ENCODE measurements at regions not wholly inside any gene's neighbourhood (a gene's known extent, or its start where the extent isn't known, plus 50 kb on each side); places are given as distances from the start of the nearest gene placed in this dataset.

- H3K27ac Mint-ChIP-seq (ENCODE audit: unreplicated experiment), result no peak overlapping the region
- H3K36me3 Mint-ChIP-seq (ENCODE audit: low read depth), result peaks cover 3% of the 10 kb centered on the region
Observed at GRCh38 chr9:79452265-79452664, 119.5 kb upstream of the TLE4 start.

GRCh38 chr9:79461712-79462111, 110.1 kb upstream of the TLE4 start:
- H3K36me3 Mint-ChIP-seq (ENCODE audit: low read depth), result no peaks in the 10 kb centered on the region
- no peak for TF ChIP-seq CTCF (conservative IDR thresholded peaks at IDR 0.05)
- H3K27ac Mint-ChIP-seq (ENCODE audit: unreplicated experiment), result no peak overlapping the region
- no peaks in the 10 kb centered on the region for H3K27me3 Mint-ChIP-seq (ENCODE audit: low read depth)
- H3K4me1 Mint-ChIP-seq, result no peaks in the 10 kb centered on the region
- no peak for DNase-seq (ENCODE audit: low read depth, low spot score)
- peaks cover 2% of the 10 kb centered on the region for H3K9me3 Mint-ChIP-seq
- H3K4me3 Mint-ChIP-seq, result no peak overlapping the region

More at GRCh38 chr9:79452265-79452664, 119.5 kb upstream of the TLE4 start:
- H3K4me3 Mint-ChIP-seq, result no peak overlapping the region
- H3K4me1 Mint-ChIP-seq, result peaks cover 11% of the 10 kb centered on the region
- no peak for DNase-seq (ENCODE audit: low read depth, low spot score)
- peaks cover 8% of the 10 kb centered on the region for H3K9me3 Mint-ChIP-seq
- no peaks in the 10 kb centered on the region for H3K27me3 Mint-ChIP-seq (ENCODE audit: low read depth)
- TF ChIP-seq CTCF (conservative IDR thresholded peaks at IDR 0.05), result no peak

GRCh38 chr9:79465156-79465555, 106.6 kb upstream of the TLE4 start:
- Mint-ChIP-seq H3K36me3 (ENCODE audit: low read depth) (no peaks in the 10 kb centered on the region), H3K27ac (ENCODE audit: unreplicated experiment) (no peak overlapping the region), H3K27me3 (ENCODE audit: low read depth) (no peaks in the 10 kb centered on the region), H3K4me1 (no peaks in the 10 kb centered on the region), H3K4me3 (no peak overlapping the region), H3K9me3 (no peaks in the 10 kb centered on the region)
- TF ChIP-seq CTCF (conservative IDR thresholded peaks at IDR 0.05), result no peak
- no peak for DNase-seq (ENCODE audit: low read depth, low spot score)

GRCh38 chr9:79469164-79469563, 102.6 kb upstream of the TLE4 start:
- Mint-ChIP-seq H3K27me3 (ENCODE audit: low read depth) (no peaks in the 10 kb centered on the region), H3K27ac (ENCODE audit: unreplicated experiment) (no peak overlapping the region), H3K4me1 (no peaks in the 10 kb centered on the region), H3K36me3 (ENCODE audit: low read depth) (no peaks in the 10 kb centered on the region), H3K9me3 (peaks cover 2% of the 10 kb centered on the region), H3K4me3 (no peak overlapping the region)
- no peak for TF ChIP-seq CTCF (conservative IDR thresholded peaks at IDR 0.05)
- no peak for DNase-seq (ENCODE audit: low read depth, low spot score)

GRCh38 chr9:79470954-79471353, 100.8 kb upstream of the TLE4 start:
- no peaks in the 10 kb centered on the region for H3K36me3 Mint-ChIP-seq (ENCODE audit: low read depth)
- H3K4me3 Mint-ChIP-seq, result no peak overlapping the region
- no peak overlapping the region for H3K27ac Mint-ChIP-seq (ENCODE audit: unreplicated experiment)
- peaks cover 4% of the 10 kb centered on the region for H3K9me3 Mint-ChIP-seq
- TF ChIP-seq CTCF (conservative IDR thresholded peaks at IDR 0.05), result no peak
- no peaks in the 10 kb centered on the region for H3K4me1 Mint-ChIP-seq
- H3K27me3 Mint-ChIP-seq (ENCODE audit: low read depth), result no peaks in the 10 kb centered on the region
- no peak for DNase-seq (ENCODE audit: low read depth, low spot score)

All from neural crest cell (in vitro differentiated cells).